Neural progenitor cell (in vitro differentiated cells): ENCODE measurements at regions not wholly inside any gene's neighbourhood (a gene's known extent, or its start where the extent isn't known, plus 50 kb on each side); places are given as distances from the start of the nearest gene placed in this dataset.

Experiments
- CTCF ChIP-seq: fragments of 200-600 bp; sonication (generic); IDR thresholded peaks from 2 replicates; pipeline ENCODE4 v1.5.1; 2017; ENCODE audit warnings: antibody characterized with exemption, mild to moderate bottlenecking
- EZH2 ChIP-seq: fragments of 200-600 bp; sonication (generic); IDR thresholded peaks from 2 replicates; pipeline ENCODE4 v1.6.1; 2017; ENCODE audit warnings: antibody characterized with exemption, mild to moderate bottlenecking, moderate library complexity

- TF ChIP-seq CTCF (no peak), EZH2 (no peak)
These were observed 130.1 kb downstream of the PSMG1 start for GRCh38 chr21:39053126-39053525.
